Body of pancreas (tissue), 4 donors: ENCODE measurements at regions not wholly inside any gene's neighbourhood (a gene's known extent, or its start where the extent isn't known, plus 50 kb on each side); places are given as distances from the start of the nearest gene placed in this dataset.
"Not testable (repeated sequence)": the region's sequence is repeated elsewhere in the genome, so short reads cannot be mapped to it uniquely, and the experiment has no call there.

ENCODE experiments used
- ATAC-seq: fragments of 150-250 bp; one replicate; pipeline ENCODE4 v1.9.1; 2016
- DNase-seq, 4 donors: peaks; one replicate each; pipeline ENCODE4 v3.0.0-alpha.2; 2019
- H3K27ac ChIP-seq, 4 donors: fragments of 200-600 bp; sonication (generic); 1 replicate in 3 of 4; 2 replicates in 1 of 4; pipeline versions ENCODE4 v1.5.1 to v1.6.1; 2016 to 2019; ENCODE audit warnings: mild to moderate bottlenecking in 1 of 4, mixed read lengths in 1 of 4, moderate library complexity in 1 of 4
- H3K27me3 ChIP-seq, 2 donors: fragments of 200-600 bp; sonication (generic); one replicate each; pipeline ENCODE4 v1.6.0; 2016; ENCODE audit warnings: mild to moderate bottlenecking in 1 of 2
- H3K36me3 ChIP-seq, 2 donors: fragments of 200-600 bp; sonication (generic); replicated peaks in 1 of 2; 2 replicates each; pipeline ENCODE4 v1.5.1; 2016; ENCODE audit warnings: low read depth in 2 of 2; ENCODE audit not compliant: insufficient read depth in 1 of 2
- H3K4me1 ChIP-seq: fragments of 200-600 bp; sonication (generic); one replicate; pipeline ENCODE4 v1.6.0; 2016
- H3K4me3 ChIP-seq, 2 donors: fragments of 200-600 bp; sonication (generic); 1 replicate in 1 of 2; 2 replicates in 1 of 2; pipeline ENCODE4 v1.5.1; 2016 to 2019
- H3K9me3 ChIP-seq, 3 donors: fragments of 200-600 bp; sonication (generic); 1 replicate in 2 of 3; 2 replicates in 1 of 3; pipeline ENCODE4 v1.5.1; 2016
- POLR2A ChIP-seq, 3 donors: fragments of 450-650 bp; IDR thresholded peaks; one replicate each; pipeline ENCODE4 v1.6.1; 2016; ENCODE audit warnings: antibody characterized with exemption in 3 of 3, mild to moderate bottlenecking in 2 of 3
- WGBS, 2 donors: methylation state at CpG; one replicate each; pipeline ENCODE4 v1.1.5; 2017; 5-methylcytosine and 5-hydroxymethylcytosine counted together
- intact Hi-C: fragments of 100-400 bp; cut with DNase I; formaldehyde crosslinking; loops from one replicate; pipeline ENCODE4 v1.15.1; 2023
- TF ChIP-seq, protein P1 (sequence below), 7 experiments: fragments of 450-650 bp in 4 of 7; fragments of 200-600 bp in 3 of 7; sonication (generic) in 3 of 7; IDR thresholded peaks; one replicate each; pipeline ENCODE4 v1.5.1; 2016 to 2019; ENCODE audit warnings: antibody characterized with exemption in 7 of 7

DNA sequence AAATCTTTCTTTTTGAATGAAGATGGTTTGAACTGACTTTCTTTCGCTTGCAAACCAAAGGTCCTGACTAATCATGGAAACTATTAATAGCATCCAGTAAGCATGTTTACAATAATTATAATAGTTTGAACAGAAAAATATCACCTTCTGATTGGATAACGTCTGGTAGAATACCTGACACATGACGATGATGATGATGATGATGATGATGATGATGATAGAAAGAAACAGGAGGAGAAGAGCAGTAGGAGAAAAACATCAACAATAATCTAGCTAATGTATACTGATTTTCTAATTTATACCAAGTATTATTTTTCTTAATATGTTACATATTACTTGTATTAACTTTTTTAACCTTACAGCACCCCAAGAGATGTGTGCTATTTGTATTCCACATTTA, 157.5 kb upstream of the SPRY2 start:
- H3K27ac ChIP-seq: no peak overlapping the region
- DNase-seq (no peak), ATAC-seq (no peak)
- intact Hi-C loops: no loop called here
- H3K27me3 ChIP-seq: no peaks in the 10 kb centered on the region
- H3K36me3 ChIP-seq: no peaks in the 10 kb centered on the region
- TF ChIP-seq, protein P1, sequence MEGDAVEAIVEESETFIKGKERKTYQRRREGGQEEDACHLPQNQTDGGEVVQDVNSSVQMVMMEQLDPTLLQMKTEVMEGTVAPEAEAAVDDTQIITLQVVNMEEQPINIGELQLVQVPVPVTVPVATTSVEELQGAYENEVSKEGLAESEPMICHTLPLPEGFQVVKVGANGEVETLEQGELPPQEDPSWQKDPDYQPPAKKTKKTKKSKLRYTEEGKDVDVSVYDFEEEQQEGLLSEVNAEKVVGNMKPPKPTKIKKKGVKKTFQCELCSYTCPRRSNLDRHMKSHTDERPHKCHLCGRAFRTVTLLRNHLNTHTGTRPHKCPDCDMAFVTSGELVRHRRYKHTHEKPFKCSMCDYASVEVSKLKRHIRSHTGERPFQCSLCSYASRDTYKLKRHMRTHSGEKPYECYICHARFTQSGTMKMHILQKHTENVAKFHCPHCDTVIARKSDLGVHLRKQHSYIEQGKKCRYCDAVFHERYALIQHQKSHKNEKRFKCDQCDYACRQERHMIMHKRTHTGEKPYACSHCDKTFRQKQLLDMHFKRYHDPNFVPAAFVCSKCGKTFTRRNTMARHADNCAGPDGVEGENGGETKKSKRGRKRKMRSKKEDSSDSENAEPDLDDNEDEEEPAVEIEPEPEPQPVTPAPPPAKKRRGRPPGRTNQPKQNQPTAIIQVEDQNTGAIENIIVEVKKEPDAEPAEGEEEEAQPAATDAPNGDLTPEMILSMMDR (IDR thresholded peaks at IDR 0.05): no peak
- no peak for TF ChIP-seq POLR2A (IDR thresholded peaks at IDR 0.05)
- no peak overlapping the region for H3K4me3 ChIP-seq
- peaks cover 8% of the 10 kb centered on the region for H3K4me1 ChIP-seq
- 34 to 43% methylated on average over 3 of the region's 3 CpGs for WGBS, 2 donors
- no peaks in the 10 kb centered on the region for H3K9me3 ChIP-seq

DNA sequence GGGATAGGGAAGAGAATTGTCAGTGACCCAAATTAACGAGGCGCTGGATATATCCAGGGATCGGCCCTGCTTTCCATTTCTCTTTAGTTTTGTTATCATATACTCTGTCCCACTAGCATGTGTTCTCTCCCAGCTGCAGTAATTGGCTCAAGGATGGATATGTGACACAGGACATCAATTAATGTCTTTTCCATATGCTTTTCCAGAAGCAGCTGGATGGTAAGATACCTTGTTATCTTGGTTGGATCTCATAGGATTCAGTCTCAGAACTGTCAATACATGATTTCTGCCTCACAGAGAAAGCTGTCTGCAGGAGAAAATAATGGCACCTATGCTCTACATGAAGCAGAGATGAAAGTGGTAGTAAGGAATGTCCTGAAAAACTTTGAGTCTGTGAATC, 157.1 kb upstream of the SPRY2 start:
- Histone ChIP-seq H3K27ac (no peak overlapping the region), H3K9me3 (no peaks in the 10 kb centered on the region), H3K4me1 (peaks cover 8% of the 10 kb centered on the region), H3K36me3 (no peaks in the 10 kb centered on the region), H3K27me3 (no peaks in the 10 kb centered on the region), H3K4me3 (no peak overlapping the region)
- intact Hi-C loops: no loop called here
- no peak for TF ChIP-seq POLR2A (IDR thresholded peaks at IDR 0.05)
- TF ChIP-seq, protein P1 (IDR thresholded peaks at IDR 0.05): no peak
- no peak for ATAC-seq
- 95% methylated on average over 3 of the region's 3 CpGs for WGBS, 2 donors
- no peak for DNase-seq

- no peaks in the 10 kb centered on the region for H3K9me3 ChIP-seq
- intact Hi-C loops: no loop called here
- DNase-seq: no peak
- no peak overlapping the region for H3K27ac ChIP-seq
- ATAC-seq: no peak
- no peaks in the 10 kb centered on the region for H3K27me3 ChIP-seq
- TF ChIP-seq, protein P1 (IDR thresholded peaks at IDR 0.05): no peak
- TF ChIP-seq POLR2A (IDR thresholded peaks at IDR 0.05): no peak
- no peaks in the 10 kb centered on the region for H3K36me3 ChIP-seq
- H3K4me3 ChIP-seq: no peak overlapping the region
- 50 to 63% methylated on average over 1 of the region's 1 CpG for WGBS, 2 donors
- peaks cover 8% of the 10 kb centered on the region for H3K4me1 ChIP-seq
Measured at GRCh38 chr13:80497439-80497838, 156.5 kb upstream of the SPRY2 start.

DNA sequence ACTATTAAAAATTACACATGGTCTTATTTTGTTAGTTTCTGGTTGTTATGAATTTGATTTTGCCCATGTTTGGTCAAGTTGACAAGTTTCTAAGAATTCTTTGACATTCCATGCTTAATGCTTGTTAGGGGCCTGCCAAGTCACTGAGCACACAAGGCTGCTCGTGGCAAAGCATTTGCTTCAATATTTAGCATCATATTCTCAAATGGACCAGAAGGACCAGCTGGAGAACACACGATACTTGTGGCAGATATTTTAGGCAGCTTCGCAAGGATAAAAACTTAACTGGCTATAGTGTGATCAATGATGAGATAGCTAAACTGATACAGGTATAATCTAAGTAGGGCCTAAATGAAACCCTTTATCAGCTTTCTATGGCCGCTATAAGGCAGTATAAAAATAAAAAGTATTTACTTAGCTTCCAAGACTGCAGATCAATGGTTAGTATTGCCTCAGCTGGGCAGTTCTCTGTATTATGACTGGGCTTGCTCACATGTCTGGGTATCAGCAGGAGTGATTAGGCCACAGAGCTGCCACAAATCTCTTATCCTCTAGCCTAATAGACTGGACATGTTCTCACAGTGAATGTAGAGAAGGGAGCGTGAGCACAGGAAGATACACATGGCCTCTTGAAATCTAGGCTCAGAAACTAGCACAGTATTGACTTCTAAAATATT, 155.9 kb upstream of the SPRY2 start:
- ATAC-seq (no peak), DNase-seq (peak in 1 of 4 donors; percentile 13)
- intact Hi-C loops: no loop called here
- no peaks in the 10 kb centered on the region for H3K27me3 ChIP-seq
- no peak overlapping the region for H3K27ac ChIP-seq
- H3K36me3 ChIP-seq: no peaks in the 10 kb centered on the region
- H3K4me1 ChIP-seq: peaks cover 8% of the 10 kb centered on the region
- 48 to 56% methylated on average over 5 of the region's 5 CpGs for WGBS, 2 donors
- TF ChIP-seq POLR2A (IDR thresholded peaks at IDR 0.05): no peak
- TF ChIP-seq, protein P1 (IDR thresholded peaks at IDR 0.05): no peak
- H3K9me3 ChIP-seq: no peaks in the 10 kb centered on the region
- H3K4me3 ChIP-seq: no peak overlapping the region

DNA sequence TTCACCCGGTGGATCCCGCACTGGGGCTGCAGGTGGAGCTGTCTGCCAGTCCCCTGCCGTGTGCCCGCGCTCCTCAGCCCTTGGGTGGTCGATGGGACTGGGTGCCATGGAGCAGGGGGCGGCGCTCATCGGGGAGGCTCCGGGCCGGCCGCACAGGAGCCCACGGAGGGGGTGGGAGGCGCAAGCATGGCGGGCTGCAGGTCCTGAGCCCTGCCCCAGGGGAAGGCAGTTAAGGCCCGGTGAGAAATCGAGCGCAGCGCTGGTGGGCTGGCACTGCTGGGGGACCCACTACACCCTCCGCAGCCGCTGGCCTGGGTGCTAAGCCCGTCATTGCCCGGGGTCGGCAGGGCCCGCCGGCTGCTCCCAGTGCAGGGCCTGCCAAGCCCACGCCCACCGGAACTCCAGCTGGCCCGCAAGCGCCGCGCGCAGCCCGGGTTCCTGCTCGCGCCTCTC, 149.6 kb upstream of the SPRY2 start:
- intact Hi-C loops, DNase-seq, H3K36me3 ChIP-seq, H3K4me1 ChIP-seq, ATAC-seq, H3K4me3 ChIP-seq, H3K9me3 ChIP-seq, H3K27me3 ChIP-seq, H3K27ac ChIP-seq: not testable (repeated sequence)
- 81 to 89% methylated on average over 9 to 26 of the region's 36 CpGs for WGBS, 2 donors
